GM18868 (cell line): ENCODE measurements at regions not wholly inside any gene's neighbourhood (a gene's known extent, or its start where the extent isn't known, plus 50 kb on each side); places are given as distances from the start of the nearest gene placed in this dataset.
A peak's percentile ranks its signal among the peaks of the same experiment; 100 is the strongest.
"Not testable (repeated sequence)": the region's sequence is repeated elsewhere in the genome, so short reads cannot be mapped to it uniquely, and the experiment has no call there.

ENCODE experiments used
- ATAC-seq: cut with Tn5 transposase; IDR thresholded peaks from one replicate; pipeline ENCODE4 v1.9.1; 2021; ENCODE audit warnings: mild to moderate bottlenecking, moderate library complexity; ENCODE audit not compliant: unreplicated experiment

DNA sequence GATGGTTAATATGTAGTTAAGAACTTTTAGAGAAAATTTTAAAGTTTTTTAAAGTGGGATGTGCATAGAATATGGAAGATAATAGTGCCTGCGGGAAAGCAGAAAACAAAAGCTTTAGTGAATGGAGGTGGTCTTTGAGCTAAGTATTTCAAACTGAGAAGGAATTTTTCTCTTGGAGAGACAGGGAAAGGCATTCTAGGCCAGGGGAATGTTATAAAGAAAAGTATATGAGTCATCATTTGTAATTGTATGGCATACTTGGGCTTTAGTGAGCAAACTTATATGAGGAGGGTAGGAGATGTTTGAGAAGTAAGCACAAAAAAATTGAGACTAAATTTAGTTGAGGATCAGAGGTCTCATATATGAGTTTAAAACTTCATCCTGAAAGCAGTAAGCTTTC, 467.0 kb downstream of the PPARGC1A start:
- no peak for ATAC-seq

DNA sequence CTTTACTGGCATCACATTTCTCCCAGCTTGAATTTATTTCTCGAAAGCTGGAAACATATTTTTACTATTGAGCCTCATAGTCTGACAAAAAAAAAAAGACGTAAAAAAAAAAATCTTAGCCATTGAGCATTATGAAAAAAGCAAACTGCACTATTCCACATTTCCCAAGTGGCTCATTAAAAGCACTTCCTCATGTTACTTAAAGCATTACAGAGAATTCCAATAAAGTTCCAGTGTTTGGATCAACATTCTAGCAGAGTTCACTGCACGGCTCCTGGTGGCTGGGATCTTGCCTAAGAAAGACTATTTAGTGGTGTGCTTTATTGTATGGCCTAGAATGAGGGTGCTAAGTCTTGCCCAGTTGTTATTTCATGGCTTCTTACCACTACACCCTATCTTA, 476.2 kb downstream of the PPARGC1A start:
- no peak for ATAC-seq

GRCh38 chr4:23412701-23413100, 477.1 kb downstream of the PPARGC1A start:
- no peak for ATAC-seq

DNA sequence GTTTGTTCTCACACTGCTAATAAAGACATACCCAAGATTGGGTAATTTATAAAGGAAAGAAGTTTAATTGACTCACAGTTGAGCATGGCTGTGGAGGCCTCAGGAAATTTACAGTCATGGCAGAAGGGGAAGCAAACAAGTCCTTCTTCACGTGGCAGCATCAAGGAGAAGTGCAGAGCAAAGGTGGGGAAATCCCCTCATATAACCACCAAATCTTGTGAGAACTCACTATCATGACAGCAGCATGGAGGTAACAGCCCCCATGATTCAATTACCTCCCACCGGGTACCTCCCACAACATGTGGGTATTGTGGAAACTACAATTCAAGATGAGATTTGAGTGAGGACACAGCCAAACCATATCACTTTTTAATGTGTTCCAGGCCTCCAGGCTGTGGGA, 480.9 kb downstream of the PPARGC1A start:
- not testable (repeated sequence) for ATAC-seq

DNA sequence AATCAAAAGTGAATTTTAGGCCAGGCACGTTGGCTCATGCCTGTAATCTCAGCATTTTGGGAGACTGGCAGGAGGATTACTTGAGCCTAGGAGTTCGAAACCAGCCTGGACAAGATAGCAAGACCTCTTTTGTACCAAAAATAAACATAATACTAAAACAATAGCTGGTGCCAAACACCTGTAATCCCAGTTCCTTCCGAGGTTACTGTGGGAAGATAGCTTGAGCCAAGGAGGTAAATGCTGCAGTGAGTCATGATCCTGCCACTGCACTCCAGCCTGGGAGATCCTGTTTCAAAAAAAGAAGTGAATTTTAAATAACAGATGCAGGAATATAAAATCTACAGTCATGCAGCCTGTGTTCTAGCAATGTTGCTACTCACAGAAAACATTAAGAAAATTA, 488.3 kb downstream of the PPARGC1A start:
- ATAC-seq: no peak

- ATAC-seq: no peak
Measured at GRCh38 chr4:23392860-23393458, 496.9 kb downstream of the PPARGC1A start.

- ATAC-seq: no peak
Measured at GRCh38 chr4:23390246-23390645, 499.6 kb downstream of the PPARGC1A start.

DNA sequence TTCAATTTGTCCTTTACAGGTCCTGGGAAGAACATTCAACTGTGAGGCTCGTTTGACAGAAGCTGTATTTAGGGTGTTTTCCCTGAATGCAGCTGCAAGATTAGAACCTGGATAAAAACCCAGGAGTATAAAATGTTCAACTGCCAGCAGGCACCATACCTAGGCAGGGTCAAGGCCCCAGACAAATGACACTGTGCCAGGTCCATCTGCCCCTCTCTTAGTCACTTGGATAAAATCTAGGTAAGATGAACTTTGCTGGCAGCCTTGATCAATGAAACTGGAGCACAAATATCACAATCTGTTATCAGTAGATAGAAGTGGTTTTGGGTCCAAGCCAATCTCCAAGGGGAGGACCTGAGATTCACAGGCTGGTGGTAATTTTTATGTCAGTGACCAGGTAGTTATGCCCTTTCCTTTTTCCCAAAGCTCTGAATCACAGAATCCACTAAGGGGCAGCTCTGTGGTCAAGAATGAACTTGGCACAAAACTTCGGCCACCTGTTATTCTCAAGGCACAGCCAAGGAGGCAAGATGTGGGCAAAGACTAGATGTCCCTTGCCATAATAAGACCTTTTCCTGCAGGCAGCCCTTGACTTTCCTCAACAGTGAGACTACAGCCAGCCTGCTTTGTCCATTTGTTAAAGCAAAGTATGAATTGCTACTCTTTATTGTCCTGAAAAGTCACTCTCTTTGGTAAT, 501.0 kb downstream of the PPARGC1A start:
- ATAC-seq: no peak

- no peak for ATAC-seq
Measured at GRCh38 chr4:23388255-23388654, 501.6 kb downstream of the PPARGC1A start.

- ATAC-seq: no peak
Measured at GRCh38 chr4:23384741-23385140, 505.1 kb downstream of the PPARGC1A start.

- no peak for ATAC-seq
Measured at GRCh38 chr4:23382879-23383278, 507.0 kb downstream of the PPARGC1A start.

GRCh38 chr4:23374259-23374658, 515.6 kb downstream of the PPARGC1A start:
- ATAC-seq: no peak

GRCh38 chr4:23373261-23373660, 516.6 kb downstream of the PPARGC1A start:
- ATAC-seq: no peak

GRCh38 chr4:23371533-23371932, 518.3 kb downstream of the PPARGC1A start:
- ATAC-seq: no peak

DNA sequence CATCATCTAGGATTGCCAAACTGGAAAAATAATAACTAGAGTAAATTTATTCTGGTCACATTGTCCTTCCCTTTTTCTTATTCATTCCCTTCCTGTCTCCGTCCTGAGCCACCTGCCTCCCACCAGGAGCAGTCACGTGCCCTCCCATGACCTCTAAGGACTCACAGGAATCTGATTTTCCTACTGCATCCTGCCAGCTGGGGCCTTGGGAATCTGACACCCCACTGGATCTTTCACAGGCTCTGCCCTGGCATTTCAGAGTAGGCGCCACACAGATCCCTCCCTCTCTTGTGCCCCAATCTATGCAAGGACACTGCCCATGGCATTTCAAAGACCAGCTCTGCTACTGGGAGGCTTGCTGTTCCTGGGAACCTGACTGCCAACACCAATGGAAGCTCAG, 520.5 kb downstream of the PPARGC1A start:
- no peak for ATAC-seq

GRCh38 chr4:23368081-23368697, 521.7 kb downstream of the PPARGC1A start:
- no peak for ATAC-seq

DNA sequence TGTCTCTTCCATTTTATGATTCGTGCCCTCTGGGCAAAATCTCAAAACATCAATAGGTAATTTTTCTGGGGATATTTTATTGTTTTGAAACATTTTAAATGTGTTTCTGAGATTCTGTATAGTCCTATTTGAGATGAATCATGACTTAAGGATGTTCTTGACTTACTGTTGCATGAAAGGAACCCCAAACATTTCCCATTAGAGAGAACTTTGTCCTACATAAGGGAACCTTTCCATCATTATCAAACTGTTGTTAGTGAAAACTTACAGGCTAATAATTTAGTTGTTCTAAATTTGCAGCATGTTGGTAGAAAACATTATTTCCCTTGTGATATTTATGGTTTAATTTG, 523.3 kb downstream of the PPARGC1A start:
- ATAC-seq: no peak

DNA sequence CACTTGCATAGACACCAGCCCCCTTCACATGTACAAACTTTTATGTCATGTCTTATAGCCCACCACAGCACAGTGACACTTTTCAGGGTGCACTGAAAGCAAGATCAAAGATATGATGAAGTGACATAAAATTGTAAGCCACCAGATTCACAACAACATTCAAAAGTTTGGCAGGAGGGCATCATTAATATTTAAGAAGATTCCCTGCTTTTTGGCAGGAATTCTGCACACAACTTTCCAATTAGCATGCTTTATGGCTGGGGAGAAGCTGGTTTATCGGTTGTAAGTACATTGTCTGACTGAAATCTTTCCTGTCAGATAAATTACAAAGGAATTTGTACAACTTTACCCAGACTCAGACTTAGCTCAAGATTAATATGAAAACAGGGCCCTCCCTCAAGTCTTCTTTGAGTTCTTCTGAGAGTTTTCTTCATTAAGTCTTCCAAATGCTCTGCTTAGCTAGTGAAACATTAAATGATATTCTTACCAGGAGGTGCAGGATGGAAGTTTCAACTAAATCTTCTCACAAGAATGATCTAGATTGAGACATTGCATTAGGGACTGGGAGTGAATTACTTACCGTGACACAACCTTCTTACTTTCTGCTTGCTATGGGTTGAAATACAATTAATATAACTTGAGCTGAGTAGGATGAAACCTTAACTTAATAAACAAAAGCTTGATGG, 523.8 kb downstream of the PPARGC1A start:
- no peak for ATAC-seq

GRCh38 chr4:23365086-23365485, 524.8 kb downstream of the PPARGC1A start:
- no peak for ATAC-seq

DNA sequence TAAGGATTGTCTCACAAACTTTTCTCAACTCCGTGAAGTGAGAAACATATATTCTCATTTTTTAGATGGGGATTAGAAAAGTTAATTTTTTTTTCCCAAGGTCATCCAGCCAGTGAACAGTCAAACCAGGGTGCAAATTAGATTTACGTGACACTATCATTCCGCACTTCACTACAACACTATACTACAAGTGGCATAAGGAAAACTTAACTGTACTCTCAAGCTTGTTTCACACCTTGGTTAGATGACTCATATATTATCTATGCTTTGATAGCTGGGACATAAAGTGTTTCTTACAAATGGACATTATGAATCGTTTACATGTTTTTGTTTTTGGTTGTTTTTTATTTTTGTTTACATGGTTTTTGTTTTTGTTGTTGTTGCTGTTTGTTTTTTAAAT, 525.7 kb downstream of the PPARGC1A start:
- ATAC-seq: no peak

- no peak for ATAC-seq
Measured at GRCh38 chr4:23361453-23361852, 528.4 kb downstream of the PPARGC1A start.

- peak; percentile 51 for ATAC-seq
Measured at GRCh38 chr4:23360718-23361117, 529.1 kb downstream of the PPARGC1A start.
